Stimulated activated CD8-positive, alpha-beta memory T cell treated with anti-CD3 and anti-CD28 coated beads, Interleukin-15, amount 100 ng/mL, for 48 hours (primary cell): ENCODE measurements at regions not wholly inside any gene's neighbourhood (a gene's known extent, or its start where the extent isn't known, plus 50 kb on each side); places are given as distances from the start of the nearest gene placed in this dataset.
"Not testable (repeated sequence)": the region's sequence is repeated elsewhere in the genome, so short reads cannot be mapped to it uniquely, and the experiment has no call there.

ENCODE experiments used
- DNase-seq, 2 donors: peaks; one replicate each; pipeline ENCODE4 v3.0.0-alpha.2; 2020; ENCODE audit warnings: low read depth in 2 of 2

- DNase-seq: no peak
Measured at GRCh38 chrX:128973033-128973432, 550.3 kb downstream of the SMARCA1 start.

- no peak for DNase-seq
Measured at GRCh38 chrX:128961290-128961689, 562.0 kb downstream of the SMARCA1 start.

- not testable (repeated sequence) for DNase-seq
Measured at GRCh38 chrX:128954697-128955096, 568.6 kb downstream of the SMARCA1 start.

- no peak for DNase-seq
Measured at GRCh38 chrX:128931071-128931470, 592.2 kb downstream of the SMARCA1 start.

GRCh38 chrX:128929271-128930057, 593.8 kb downstream of the SMARCA1 start:
- DNase-seq: no peak

- DNase-seq: no peak
Measured at GRCh38 chrX:128928636-128929035, 594.7 kb downstream of the SMARCA1 start.

- DNase-seq: no peak
Measured at GRCh38 chrX:128927363-128927762, 595.9 kb downstream of the SMARCA1 start.

GRCh38 chrX:128906753-128907152, 616.5 kb downstream of the SMARCA1 start:
- no peak for DNase-seq

- DNase-seq: no peak
Measured at GRCh38 chrX:128901018-128901417, 622.3 kb downstream of the SMARCA1 start.

- no peak for DNase-seq
Measured at GRCh38 chrX:128897621-128898020, 625.7 kb downstream of the SMARCA1 start.

- no peak for DNase-seq
Measured at GRCh38 chrX:128891554-128891953, 631.7 kb downstream of the SMARCA1 start.

- DNase-seq: no peak
Measured at GRCh38 chrX:128884430-128884829, 638.9 kb downstream of the SMARCA1 start.

GRCh38 chrX:128883650-128884049, 639.6 kb downstream of the SMARCA1 start:
- no peak for DNase-seq

GRCh38 chrX:128870361-128870760, 652.9 kb downstream of the SMARCA1 start:
- DNase-seq: no peak

GRCh38 chrX:128862557-128862956, 660.7 kb downstream of the SMARCA1 start:
- DNase-seq: no peak

- DNase-seq: no peak
Measured at GRCh38 chrX:128848374-128848773, 674.9 kb downstream of the SMARCA1 start.

GRCh38 chrX:128846385-128846784, 676.9 kb downstream of the SMARCA1 start:
- no peak for DNase-seq

- DNase-seq: no peak
Measured at GRCh38 chrX:128818690-128819089, 704.6 kb downstream of the SMARCA1 start.

GRCh38 chrX:128816919-128817318, 706.4 kb downstream of the SMARCA1 start:
- no peak for DNase-seq

GRCh38 chrX:128807367-128807766, 715.9 kb downstream of the SMARCA1 start:
- no peak for DNase-seq

- DNase-seq: no peak
Measured at GRCh38 chrX:128805236-128805635, 718.1 kb downstream of the SMARCA1 start.

GRCh38 chrX:128804828-128805227, 718.5 kb downstream of the SMARCA1 start:
- DNase-seq: no peak

- DNase-seq: no peak
Measured at GRCh38 chrX:128800138-128800537, 723.2 kb downstream of the SMARCA1 start.

- DNase-seq: not testable (repeated sequence)
Measured at GRCh38 chrX:128783139-128783538, 730.9 kb upstream of the ACTRT1 start.
